Sigmoid colon (tissue), 4 donors: ENCODE measurements at regions not wholly inside any gene's neighbourhood (a gene's known extent, or its start where the extent isn't known, plus 50 kb on each side); places are given as distances from the start of the nearest gene placed in this dataset.

Experiments
- EP300 ChIP-seq, 4 donors: sonication (generic); formaldehyde crosslinking; IDR thresholded peaks; one replicate each; pipeline ENCODE4 v1.6.1; 2017; ENCODE audit warnings: antibody characterized with exemption in 4 of 4
- POLR2A ChIP-seq, 2 donors: fragments of 450-650 bp; IDR thresholded peaks; one replicate each; pipeline ENCODE4 v1.6.1; 2016; ENCODE audit warnings: antibody characterized with exemption in 2 of 2, mild to moderate bottlenecking in 2 of 2, moderate library complexity in 2 of 2
- POLR2AphosphoS5 ChIP-seq, 4 donors: sonication (generic); formaldehyde crosslinking; IDR thresholded peaks; one replicate each; pipeline ENCODE4 v1.6.1; 2017; ENCODE audit warnings: antibody characterized with exemption in 4 of 4
- TF ChIP-seq, protein P1 (sequence below), 4 experiments: fragments of 450-650 bp in 3 of 4; fragments of 200-600 bp in 1 of 4; IDR thresholded peaks; one replicate each; pipeline ENCODE4 v1.5.1; 2016 to 2019; ENCODE audit warnings: antibody characterized with exemption in 4 of 4, mild to moderate bottlenecking in 3 of 4, moderate library complexity in 2 of 4

DNA sequence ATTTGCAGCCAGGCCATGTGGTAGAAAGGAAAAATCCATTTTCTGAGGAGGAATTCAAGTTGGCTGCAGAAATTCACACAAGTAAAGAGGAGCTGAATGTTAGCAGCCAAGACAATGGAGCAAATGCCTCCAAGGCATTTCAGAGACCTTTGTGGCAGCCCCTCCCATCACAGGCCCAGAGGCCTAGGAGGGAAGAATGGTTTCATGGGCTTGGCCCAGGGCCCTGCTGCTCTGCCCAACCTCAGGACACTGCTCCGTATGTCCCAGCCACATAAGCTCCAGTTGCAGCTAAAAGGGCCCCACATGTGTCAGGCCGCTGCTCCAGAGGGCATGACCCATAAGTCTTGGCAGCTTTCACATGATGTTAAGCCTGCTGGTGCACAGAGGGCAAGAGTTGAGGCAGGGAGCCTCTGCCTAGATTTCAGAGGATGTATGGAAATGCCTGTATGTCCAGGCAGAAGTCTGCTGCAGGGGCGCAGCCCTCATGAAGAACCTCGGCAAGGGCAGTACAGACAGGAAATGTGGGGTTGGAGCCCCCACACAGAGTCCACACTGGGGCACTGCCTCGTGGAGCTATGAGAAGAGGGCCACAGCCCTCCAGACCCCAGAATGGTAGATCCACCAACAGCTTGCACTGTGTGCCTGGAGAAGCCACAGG, 144.2 kb upstream of the EPB41L4A start:
- TF ChIP-seq EP300 (IDR thresholded peaks at IDR 0.05) (no peak), POLR2A (IDR thresholded peaks at IDR 0.05) (no peak), POLR2AphosphoS5 (IDR thresholded peaks at IDR 0.05) (no peak)
- TF ChIP-seq, protein P1, sequence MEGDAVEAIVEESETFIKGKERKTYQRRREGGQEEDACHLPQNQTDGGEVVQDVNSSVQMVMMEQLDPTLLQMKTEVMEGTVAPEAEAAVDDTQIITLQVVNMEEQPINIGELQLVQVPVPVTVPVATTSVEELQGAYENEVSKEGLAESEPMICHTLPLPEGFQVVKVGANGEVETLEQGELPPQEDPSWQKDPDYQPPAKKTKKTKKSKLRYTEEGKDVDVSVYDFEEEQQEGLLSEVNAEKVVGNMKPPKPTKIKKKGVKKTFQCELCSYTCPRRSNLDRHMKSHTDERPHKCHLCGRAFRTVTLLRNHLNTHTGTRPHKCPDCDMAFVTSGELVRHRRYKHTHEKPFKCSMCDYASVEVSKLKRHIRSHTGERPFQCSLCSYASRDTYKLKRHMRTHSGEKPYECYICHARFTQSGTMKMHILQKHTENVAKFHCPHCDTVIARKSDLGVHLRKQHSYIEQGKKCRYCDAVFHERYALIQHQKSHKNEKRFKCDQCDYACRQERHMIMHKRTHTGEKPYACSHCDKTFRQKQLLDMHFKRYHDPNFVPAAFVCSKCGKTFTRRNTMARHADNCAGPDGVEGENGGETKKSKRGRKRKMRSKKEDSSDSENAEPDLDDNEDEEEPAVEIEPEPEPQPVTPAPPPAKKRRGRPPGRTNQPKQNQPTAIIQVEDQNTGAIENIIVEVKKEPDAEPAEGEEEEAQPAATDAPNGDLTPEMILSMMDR (IDR thresholded peaks at IDR 0.05): no peak
